Activated CD8-positive, alpha-beta memory T cell treated with anti-CD3 and anti-CD28 coated beads, Interleukin-2, amount 50 U/mL, for 48 hours (primary cell): ENCODE measurements at regions not wholly inside any gene's neighbourhood (a gene's known extent, or its start where the extent isn't known, plus 50 kb on each side); places are given as distances from the start of the nearest gene placed in this dataset.

ENCODE experiments used
- DNase-seq: peaks from one replicate; pipeline ENCODE4 v3.0.0-alpha.2; 2020

DNA sequence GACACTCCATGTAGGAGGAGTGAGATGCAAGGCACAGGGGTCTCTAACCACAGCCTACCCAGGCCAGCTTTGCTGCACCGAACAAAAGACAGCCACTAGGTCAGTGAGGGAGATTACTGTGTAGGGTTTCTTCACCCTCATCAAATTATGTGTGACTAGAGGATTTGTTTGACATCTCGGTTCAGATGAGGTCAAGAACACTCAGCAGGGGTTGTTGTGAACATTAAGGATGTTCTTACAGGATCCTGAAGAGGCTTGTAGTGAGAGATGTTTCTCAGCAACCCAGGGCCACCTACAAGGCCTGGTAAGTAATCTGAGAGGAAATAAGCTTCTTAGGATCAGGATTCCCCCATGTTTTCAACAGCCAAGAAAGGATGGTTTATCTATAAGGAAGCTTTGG is 202.1 kb downstream of the NXPE2 start:
- DNase-seq = no peak

DNA sequence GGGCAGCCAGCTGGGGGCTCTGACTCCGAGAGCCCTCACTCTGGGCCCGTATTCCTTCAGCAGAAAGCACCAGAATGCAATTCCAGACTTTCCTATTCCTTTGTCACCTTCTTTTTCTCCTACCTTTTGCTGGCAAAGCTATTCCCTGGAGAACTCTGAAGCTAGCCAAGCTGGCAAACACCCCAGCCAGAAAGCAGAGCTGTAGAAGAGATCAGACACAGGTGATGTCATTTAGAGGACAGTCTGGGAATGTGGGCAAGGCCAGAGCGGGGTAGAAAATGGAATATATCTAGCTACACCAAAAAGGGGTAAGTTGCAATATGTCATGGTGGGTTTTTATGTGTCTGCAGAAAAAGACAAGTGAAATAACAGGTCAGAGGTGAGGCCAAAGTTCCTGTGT is 205.1 kb downstream of the NXPE2 start:
- no peak for DNase-seq

DNA sequence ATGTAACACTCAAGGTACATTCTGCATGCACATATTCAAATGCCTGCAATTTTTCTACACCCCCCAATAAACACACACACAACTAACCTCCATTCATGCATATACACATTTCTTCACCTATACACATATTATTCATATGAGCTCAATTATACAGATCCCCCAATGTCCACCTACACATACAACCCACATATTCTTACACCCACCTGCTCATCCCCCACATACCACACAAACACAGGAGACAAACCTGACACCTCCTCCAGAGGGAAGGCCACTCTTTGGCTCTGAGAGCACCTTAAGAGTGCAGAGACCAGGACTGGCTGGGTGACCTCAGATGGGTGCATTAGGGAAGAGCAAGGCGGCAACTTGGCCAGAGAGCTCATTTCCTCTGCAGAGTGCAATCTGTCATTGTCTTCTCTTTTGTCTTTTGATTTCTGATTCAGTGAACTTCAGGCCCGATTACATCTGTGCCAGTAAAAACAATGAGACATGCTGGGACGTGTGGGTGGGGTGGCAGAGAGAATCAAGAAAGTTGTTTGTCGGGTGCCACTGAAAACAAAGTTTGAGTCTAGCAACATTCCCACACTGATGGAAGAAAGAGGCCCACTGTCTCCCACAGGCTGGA is 208.4 kb downstream of the NXPE2 start:
- DNase-seq = no peak

DNA sequence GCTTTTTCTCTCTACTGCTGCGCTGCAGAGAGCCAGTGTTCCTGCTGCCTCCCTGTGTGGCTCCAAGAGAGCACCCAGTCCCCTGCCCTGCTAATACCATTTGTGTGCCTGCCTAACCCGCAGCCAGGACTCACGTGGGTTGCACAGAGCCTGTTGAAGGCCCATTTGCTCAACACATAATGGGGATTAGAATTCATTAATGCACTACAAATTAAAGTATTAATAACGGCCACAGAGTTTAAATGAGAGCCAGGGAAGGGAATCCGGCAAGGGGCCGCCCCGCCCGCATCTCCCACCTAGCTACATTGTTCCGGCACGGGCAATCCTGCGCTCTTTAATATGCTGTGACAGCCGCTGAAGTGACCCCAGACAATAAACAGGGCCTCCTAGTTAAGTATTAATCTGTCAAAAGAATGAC is 211.3 kb downstream of the NXPE2 start:
- DNase-seq = no peak

DNA sequence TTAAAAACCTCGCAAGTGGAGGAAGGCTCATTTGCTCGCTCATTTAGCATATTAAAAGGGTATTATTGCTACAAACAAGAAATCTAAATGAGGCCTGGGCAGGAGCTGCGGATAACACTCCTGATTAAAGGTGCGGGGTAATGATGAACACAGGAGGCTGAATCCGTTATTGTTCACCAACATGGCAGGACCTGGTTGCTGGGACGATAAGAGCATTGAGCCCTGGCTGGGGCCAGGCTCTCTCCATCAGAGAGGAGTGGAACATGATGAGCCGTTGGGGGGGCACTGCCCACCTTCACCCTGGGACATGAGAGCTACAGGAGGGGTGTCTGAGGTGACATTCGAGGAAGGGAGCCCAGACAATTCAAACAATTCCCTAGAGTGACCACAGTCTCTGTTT is 211.7 kb downstream of the NXPE2 start:
- no peak for DNase-seq

DNA sequence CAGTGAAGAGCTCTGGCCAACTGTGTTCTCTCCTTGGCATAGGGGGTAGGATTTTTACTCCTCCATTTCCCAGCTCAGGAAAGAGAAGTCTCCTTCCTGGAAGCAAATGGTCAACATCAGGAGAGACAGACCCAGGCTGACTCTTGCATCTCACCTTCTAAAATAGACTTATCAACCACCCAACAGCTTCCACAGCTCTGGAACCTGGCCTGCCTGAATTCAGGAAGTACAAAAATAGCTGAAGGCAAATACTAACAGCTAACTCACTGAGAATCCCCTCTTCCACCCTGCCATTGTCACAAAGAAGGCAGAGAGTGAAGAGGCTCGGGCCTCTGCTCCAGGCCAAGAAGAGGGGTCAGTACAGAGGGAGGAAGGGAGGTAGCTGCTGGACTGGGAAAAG is 213.6 kb downstream of the NXPE2 start:
- DNase-seq = no peak

DNA sequence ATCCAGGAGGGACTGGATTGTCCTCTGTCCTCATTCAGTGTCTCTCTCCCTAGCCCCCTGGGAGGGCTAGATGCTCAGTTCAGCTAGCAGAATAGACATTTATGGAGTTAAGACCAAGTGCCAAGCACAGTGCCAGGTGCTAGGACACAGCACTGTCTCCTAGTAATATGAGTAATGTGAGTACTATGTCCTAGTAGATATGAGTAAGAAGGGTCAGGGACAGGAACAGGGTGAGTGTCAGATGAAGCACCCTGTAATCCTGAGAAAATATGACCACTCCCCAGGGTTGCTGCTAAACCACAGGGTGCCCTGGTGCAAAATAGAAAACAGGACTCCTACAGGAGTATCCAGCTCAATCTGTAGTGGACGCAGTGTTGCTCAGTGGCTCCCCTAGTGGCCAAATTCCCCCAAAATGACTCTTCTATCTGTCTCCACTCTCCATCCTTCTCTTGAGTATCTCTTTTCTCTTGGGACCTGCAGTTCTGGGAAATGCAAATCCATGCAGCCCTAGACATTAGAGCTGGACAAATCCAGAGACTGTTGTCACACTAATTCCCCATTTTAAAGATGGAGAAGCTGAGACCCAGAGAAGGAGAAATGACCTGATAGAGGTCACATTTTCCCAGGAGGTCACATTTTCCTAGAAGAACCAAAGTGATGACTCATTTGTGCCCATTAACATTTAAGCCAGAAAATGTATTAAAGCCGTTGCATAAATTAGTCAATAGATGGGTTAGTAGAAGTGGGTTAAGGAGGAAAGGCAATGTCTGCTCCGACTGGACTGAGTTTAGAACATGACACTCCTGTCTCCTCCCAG is 214.3 kb downstream of the NXPE2 start:
- DNase-seq = peak; percentile 55

DNA sequence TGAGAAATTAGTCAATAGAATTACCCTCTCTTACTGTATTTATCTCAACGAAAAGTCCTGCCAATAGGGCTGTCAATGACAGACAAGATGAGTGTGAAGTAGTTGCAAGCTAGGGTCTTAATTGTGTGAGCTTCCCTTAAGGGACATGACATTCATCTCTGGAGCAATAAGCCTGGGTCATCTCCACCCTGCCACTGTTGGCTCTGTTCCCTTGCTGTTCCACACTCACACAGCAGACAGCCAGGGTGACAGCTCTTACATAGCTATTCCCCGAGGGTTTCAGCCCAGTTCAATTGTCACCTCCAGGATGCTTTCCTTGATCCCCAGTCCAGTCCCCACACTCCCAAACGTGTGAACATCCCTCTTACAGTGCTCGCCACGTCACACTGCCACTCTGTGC is 215.0 kb downstream of the NXPE2 start:
- DNase-seq = no peak

DNA sequence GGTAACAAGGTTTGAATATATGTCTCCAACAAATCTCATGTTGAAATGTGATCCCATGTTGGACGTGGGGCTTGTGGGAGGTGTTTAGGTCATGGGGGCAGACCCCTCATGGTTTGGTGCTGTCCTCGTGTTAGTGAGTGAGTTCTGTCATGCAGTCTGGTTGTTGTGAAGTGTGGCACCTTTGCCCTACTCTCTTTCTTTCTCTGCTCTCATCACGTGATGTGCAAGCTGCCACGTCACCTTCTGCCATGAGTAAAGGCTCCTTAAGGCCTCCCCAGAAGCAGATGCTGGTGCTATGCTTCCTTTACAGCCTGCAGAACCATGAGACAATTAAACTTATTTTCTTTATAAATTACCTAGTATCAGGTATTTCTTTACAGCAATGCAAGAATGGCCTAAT is 218.3 kb downstream of the NXPE2 start:
- no peak for DNase-seq

DNA sequence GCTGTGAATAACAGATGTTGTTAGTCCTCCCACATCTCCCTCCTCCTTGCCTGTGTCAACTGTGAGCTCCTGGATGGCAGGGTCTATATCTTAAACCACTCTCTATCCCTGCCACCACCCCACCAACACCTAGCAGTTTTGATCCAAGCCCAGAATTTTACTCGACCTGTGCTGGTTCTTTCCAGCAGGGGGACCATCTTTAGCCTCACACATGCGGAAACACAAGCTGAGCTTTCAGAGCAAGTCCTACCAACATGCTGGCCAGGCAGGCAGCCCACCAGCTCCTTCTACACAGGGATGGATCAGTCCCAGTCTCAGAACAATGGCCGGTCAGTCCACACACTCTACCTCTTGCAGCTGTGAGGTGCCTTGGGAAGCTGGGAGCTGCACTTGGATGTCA is 231.5 kb downstream of the NXPE2 start:
- DNase-seq = no peak

DNA sequence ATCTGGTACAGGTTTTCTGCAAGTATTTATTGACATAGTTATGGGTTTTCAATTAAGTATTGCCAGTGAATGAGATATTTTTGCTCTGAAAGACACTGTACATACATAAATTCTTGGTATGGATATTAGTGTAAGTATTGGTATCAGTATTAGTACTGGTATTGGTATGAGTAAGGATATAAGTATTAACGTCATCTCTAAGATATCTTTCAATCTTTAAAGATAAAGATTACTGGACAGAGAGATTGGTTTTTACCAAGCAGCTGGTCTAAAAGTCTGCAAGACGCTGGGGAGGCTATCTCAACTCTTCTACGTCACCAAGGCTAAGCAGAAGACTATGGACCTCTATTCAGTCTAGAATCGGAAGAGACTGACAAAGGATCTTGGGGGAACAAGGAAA is 234.5 kb downstream of the NXPE2 start:
- DNase-seq = no peak

DNA sequence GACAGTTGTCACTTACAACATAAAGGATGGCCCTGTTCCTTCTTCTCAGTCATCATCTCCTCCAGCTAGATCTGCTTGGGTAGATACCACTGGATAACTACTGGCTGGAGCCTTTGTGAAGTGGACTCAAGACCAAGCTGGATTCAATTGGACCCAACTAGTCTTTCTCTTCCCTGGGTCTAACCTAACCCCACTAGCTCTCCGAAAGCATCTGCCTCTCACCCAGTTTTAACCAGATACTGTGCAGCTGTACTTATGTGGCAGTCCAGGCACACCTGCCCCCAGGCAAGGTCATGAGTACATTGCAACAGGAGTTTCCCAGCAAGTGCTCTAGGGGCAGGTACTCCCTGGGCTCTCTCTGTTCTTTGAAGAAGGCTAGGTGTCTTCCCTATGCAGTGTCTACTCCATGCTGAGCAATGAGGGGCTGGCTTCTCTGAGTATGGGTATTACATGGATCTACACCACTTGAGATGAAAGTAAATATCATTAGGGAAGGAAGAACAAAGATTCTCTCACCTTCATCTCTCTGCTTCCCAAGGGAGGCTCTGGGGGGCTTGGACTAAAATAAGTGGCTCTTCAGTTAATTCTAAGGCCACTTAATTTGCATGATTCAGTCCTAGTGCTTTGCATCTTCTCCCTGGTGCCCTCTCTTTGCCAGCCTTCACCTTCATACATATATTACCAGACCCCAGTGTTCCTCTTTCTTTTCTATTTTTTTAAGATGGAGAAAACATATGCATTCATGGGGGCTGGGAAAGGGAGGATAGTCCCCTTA is 236.1 kb downstream of the NXPE2 start:
- no peak for DNase-seq

DNA sequence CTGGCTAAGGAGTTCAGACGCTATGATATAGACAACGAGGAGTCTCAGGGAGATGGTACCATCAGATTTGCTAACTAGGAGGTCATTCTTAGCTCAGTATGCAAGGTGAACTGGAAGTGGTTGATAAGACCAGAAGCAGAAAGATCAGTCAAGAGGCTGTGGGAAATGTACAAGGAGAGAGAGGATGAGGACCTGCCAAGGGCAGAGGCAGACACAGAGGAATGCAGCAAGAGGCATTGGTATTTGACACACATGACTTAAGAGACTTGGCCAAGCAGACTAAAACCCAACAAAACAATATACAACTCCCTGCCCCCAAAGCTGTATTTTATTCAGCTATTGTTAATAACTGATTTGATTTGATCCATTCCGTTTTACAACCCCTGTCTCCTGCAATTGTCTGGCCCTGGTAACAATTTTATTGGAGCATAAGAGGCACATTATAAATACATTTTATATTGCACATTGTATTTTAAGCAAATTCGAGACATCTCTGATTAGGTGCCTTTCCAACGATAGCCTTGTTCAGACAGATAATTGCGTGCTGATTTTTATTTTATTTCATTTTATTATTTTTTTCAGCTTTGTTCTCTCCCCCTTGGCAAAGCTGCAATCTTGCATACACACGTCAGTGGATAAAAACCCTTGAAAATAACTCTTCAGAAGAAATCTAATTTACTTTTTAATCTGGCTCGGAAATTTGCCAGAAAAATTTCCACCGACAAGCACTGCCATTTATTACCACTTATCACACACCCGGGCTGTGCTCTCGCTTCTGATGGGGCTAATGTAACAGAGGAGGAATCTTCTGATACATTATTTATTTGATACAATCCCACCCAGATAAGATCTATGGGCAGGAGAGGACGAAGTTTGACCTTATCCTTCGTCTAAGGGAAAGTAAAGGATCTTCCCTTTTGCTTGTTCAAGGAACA is 237.8 kb downstream of the NXPE2 start:
- DNase-seq = no peak

DNA sequence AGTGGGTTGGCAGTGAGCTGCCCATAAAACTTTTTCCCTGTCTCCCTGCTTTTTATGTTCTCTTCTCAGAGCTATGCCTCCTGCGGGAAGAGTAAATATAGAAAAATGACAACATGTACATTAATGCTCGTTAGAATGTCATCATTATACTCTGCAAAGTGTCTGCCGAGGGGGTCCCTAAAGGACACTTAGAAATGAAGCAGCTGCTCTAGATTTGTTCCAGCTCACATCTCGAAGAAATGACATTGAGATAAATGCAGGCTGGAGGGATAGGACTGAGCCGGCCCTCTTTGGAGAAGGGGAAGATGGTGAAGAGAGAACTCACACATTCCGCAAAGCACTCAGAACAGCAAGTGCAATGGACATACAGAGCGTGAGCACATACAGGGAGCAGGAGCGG is 240.0 kb downstream of the NXPE2 start:
- DNase-seq = no peak

DNA sequence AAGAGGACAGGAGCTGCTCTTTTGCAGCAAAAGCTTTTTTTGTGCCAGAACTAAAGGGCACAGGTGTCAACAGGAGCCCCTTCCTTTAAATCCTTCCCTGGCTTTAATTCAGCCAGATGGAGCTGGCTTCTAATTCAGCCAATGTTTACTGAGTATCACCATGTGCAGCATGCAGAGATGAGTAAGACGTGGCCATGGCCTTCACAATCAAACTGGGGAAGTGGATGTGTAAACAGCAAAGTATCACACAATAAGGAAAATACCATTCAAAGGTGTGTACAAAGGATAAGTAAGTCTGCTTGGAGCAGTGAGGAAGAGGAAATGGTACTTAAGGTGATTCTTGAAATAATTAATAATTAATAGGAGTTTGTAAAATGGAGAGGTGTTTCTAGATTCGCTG is 243.4 kb downstream of the NXPE2 start:
- no peak for DNase-seq

DNA sequence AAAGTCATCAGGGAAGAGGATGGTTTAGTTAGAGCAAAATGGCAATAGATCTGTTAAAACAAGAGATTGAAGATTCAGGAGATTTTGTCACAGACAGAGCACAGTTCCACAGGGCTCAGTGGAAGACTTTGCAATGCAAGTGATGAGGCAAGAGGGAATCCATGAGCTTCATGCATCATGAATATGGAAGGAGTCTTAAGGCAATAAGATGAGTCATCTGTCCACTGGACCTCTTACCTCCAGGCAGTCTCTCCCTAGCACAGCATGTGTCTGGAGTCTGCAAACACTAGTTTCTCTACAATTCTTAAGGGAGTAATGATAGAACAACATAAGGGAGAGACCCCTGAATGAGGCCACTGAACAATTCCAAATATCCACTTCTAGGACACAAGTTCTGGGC is 245.7 kb downstream of the NXPE2 start:
- no peak for DNase-seq

DNA sequence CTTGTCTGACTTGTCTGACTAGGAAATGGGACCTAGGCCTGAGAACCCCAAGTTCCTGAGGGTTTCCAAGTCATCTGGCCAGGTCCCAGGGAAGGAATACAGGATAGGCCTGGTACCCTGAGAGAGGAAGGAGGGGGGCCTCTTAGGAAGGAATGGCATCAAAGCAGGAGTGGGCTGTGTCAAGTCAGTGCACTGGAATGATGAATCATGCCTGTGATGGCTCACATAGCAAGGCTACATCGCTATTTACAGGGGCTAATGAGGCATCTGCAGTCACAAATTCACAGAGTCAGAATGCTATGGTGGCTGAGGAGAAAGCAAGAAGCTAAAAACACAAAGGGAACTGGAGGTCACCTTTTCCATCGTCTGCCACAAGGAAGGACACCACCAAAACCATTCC is 247.3 kb downstream of the NXPE2 start:
- DNase-seq = no peak

DNA sequence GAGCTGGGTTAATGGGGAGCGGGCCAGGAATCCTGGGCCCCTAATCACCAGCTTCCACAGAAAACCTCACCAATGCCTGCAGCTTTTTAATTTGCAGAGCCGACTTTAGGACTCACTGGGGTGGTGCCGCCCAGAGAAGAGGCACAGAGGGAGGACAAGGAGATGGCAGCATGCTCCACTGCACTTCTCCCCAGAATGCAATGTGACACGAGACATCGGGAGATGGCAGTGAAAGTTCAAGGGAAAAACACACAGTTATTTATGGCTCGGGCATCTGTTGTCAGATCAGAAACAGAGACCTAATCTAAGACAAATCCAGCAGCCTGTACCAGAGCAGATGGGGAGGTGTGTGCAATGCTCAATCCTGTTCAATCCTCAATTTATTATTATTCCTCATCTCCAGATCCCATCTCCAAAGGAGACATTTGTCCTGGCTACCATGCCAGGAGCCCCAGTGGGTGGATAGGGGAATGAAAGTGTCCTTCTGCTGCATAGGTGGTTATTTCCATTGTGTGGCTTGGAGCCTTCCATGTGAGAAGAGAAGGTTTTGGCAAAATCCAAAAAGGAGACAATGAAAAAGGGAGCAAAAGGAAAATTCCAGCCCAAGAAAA is 250.0 kb downstream of the NXPE2 start:
- DNase-seq = no peak

DNA sequence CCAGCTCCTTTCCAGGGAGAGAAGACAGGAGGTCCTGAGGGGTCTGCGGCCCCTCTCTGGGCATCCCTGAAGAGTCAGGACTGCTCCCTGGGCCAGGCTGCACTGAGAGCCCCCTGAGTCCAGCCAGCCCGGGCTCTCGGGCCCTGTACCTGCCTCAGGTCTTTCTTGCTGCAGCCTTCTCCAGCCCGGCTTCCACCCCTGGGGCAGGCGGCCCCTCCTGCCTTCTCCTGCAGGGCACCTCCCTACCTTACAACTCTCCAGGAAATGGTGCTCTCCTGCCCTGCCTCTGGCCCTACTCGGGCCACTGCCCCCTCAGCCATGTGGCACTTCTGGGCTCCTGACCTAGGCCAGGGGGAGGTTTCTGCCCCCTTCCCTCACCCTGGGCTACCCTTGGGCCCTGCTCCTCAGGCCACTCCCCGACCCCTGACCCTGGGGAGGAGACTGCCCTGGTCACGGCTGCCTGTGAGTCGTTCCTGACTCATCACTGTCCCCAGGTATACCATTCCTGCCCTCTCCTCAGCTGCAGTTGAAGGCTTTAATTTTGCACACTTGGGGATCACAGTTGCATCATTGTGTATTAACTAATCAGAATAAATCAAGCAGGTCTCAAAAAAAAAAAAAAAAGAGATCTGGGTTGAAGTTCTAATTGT is 251.1 kb downstream of the NXPE2 start:
- no peak for DNase-seq

DNA sequence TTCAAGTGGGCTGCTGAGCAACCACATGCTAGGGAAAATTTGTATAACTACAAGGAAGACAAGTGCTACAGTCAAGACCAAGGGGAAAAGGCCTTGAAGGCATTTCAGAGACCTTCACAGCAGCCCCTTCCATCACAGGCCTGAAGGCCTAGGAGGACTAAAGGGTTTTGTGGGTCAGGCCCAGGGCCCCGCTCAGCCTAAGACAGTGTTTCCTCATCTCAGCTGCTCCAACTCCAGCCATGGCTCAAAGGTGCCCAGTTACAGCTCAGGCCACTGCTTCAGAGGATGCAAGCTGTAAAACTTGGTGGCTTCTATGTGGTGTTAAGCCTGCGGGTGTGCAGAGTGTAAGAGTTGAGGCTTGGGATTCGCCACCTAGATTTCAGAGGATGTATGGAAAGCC is 260.5 kb downstream of the NXPE2 start:
- no peak for DNase-seq

DNA sequence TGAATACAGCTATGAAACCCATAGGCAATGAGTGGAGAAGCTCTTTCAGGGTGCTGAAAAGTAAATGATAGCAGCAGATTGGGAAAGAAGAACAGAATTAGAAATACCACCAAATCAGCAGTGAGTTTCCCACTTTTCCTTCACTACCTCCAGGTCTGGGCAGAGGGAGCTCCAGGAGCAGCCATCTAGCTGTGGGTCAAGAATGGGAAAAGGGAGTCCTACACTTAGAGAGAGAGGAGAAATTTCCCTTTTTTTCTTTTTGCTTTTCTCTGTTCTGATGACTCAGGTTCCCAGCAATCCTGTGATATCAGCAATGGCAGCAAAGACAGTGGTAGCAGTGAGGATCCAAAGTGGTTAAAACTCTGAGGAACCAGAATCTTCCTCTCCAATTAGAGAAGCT is 263.9 kb downstream of the NXPE2 start:
- DNase-seq = no peak
